ENCODE measurements at regions not wholly inside any gene's neighbourhood (a gene's known extent, or its start where the extent isn't known, plus 50 kb on each side); places are given as distances from the start of the nearest gene placed in this dataset.
A peak's percentile ranks its signal among the peaks of the same experiment; 100 is the strongest.
"Not testable (repeated sequence)": the region's sequence is repeated elsewhere in the genome, so short reads cannot be mapped to it uniquely, and the experiment has no call there.

DNA sequence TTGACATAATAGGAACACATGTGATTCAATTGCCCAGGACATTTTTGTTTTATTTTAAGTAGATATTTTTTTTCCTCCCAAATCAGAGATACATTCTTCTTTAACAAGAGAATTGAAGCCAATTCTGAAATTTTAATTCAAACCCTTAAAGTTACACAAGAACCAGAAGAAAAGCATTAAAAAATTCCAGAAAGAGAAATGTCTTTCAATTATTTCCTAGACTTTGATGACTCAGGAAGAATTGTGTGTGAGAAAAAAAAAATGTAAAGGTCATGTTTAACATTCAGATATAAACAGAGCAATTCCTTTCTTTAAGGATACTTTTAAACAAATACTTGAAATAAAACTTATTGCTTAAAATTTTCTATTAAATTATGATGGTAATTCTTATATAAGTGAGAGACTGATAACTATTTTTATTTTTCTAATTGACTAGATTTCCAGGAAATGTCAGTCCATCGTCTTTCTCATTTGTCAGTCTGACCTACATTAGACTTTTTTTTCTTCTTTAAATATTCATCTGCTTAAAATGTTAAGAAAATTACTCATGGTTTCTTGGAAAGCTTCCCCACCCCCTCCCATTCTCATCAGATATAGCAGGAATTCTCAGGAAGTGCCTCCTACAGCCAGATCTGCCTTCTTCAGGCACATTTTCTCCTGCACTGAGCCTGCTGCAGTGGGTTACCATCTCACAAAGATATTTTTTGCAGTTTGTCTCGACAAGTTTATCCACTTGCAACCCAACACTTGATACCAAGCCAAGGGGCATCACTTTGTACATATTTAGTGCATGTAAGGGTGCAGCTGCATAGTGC is 261.8 kb upstream of the CBLB start:
- Mint-ChIP-seq H3K4me3 (no peak overlapping the region), H3K36me3 (no peaks in the 10 kb centered on the region), H3K27me3 (peaks cover 4% of the 10 kb centered on the region), H3K4me1 (peaks cover 0 to 11% (median 7%) of the 10 kb centered on the region in 4 donors), H3K27ac (peak overlapping the region in 1 of 3 donors; percentile 68), H3K9me3 (peaks cover 0 to 1% (median 0%) of the 10 kb centered on the region in 7 donors)
- DNase-seq (peak in 1 of 3 donors; percentile 12), ATAC-seq (ENCODE audit: low read depth in 2 of 2) (no peak)
- H3K4me3 ChIP-seq (ENCODE audit: low read depth, low read length), result no peak overlapping the region
- H3K4me1 ChIP-seq (ENCODE audit: control insufficient read depth, insufficient read depth, low read length, poor library complexity, severe bottlenecking), result no peaks in the 10 kb centered on the region
- H3K27ac ChIP-seq (ENCODE audit: insufficient read depth, low read length, poor library complexity, severe bottlenecking), result no peak overlapping the region
- no peaks in the 10 kb centered on the region for H3K9me3 ChIP-seq (ENCODE audit: control insufficient read depth in 2 of 2, low read length in 2 of 2)
- H3K36me3 ChIP-seq (ENCODE audit: control insufficient read depth, insufficient read depth, low read length), result no peaks in the 10 kb centered on the region
- no peaks in the 10 kb centered on the region for H3K27me3 ChIP-seq (ENCODE audit: control insufficient read depth, insufficient read depth, low read length)

GRCh38 chr3:106135451-106136160 is 266.8 kb upstream of the CBLB start:
- no peak overlapping the region for H3K4me3 ChIP-seq (ENCODE audit: low read depth, low read length)
- peaks cover 0 to 6% (median 4%) of the 10 kb centered on the region in 4 donors for H3K4me1 Mint-ChIP-seq
- no peaks in the 10 kb centered on the region for H3K36me3 Mint-ChIP-seq
- H3K27me3 ChIP-seq (ENCODE audit: control insufficient read depth, insufficient read depth, low read length), result no peaks in the 10 kb centered on the region
- H3K27me3 Mint-ChIP-seq, result no peaks in the 10 kb centered on the region
- DNase-seq (no peak), ATAC-seq (ENCODE audit: low read depth in 2 of 2) (no peak)
- no peaks in the 10 kb centered on the region for H3K4me1 ChIP-seq (ENCODE audit: control insufficient read depth, insufficient read depth, low read length, poor library complexity, severe bottlenecking)
- H3K27ac ChIP-seq (ENCODE audit: insufficient read depth, low read length, poor library complexity, severe bottlenecking), result no peak overlapping the region
- no peaks in the 10 kb centered on the region for H3K36me3 ChIP-seq (ENCODE audit: control insufficient read depth, insufficient read depth, low read length)
- peaks cover 0 to 3% (median 0%) of the 10 kb centered on the region in 7 donors for H3K9me3 Mint-ChIP-seq
- no peak overlapping the region for H3K4me3 Mint-ChIP-seq
- no peaks in the 10 kb centered on the region for H3K9me3 ChIP-seq (ENCODE audit: control insufficient read depth in 2 of 2, low read length in 2 of 2)
- H3K27ac Mint-ChIP-seq, result no peak overlapping the region

- peaks cover 0 to 5% (median 4%) of the 10 kb centered on the region in 4 donors for H3K4me1 Mint-ChIP-seq
- Histone ChIP-seq H3K9me3 (ENCODE audit: control insufficient read depth in 2 of 2, low read length in 2 of 2) (no peaks in the 10 kb centered on the region), H3K27me3 (ENCODE audit: control insufficient read depth, insufficient read depth, low read length) (no peaks in the 10 kb centered on the region), H3K4me3 (ENCODE audit: low read depth, low read length) (no peak overlapping the region), H3K4me1 (ENCODE audit: control insufficient read depth, insufficient read depth, low read length, poor library complexity, severe bottlenecking) (no peaks in the 10 kb centered on the region), H3K27ac (ENCODE audit: insufficient read depth, low read length, poor library complexity, severe bottlenecking) (no peak overlapping the region), H3K36me3 (ENCODE audit: control insufficient read depth, insufficient read depth, low read length) (no peaks in the 10 kb centered on the region)
- ATAC-seq (ENCODE audit: low read depth in 2 of 2) (no peak), DNase-seq (no peak)
- no peaks in the 10 kb centered on the region for H3K36me3 Mint-ChIP-seq
- H3K27ac Mint-ChIP-seq, result peak overlapping the region in 1 of 3 donors; percentile 55
- H3K4me3 Mint-ChIP-seq, result no peak overlapping the region
- H3K9me3 Mint-ChIP-seq, result peaks cover 0 to 3% (median 0%) of the 10 kb centered on the region in 7 donors
- H3K27me3 Mint-ChIP-seq, result no peaks in the 10 kb centered on the region
Measured at GRCh38 chr3:106139826-106140225, 271.0 kb upstream of the CBLB start.

- H3K27ac ChIP-seq (ENCODE audit: insufficient read depth, low read length, poor library complexity, severe bottlenecking), result no peak overlapping the region
- H3K4me1 ChIP-seq (ENCODE audit: control insufficient read depth, insufficient read depth, low read length, poor library complexity, severe bottlenecking), result no peaks in the 10 kb centered on the region
- no peaks in the 10 kb centered on the region for H3K27me3 Mint-ChIP-seq
- ATAC-seq (ENCODE audit: low read depth in 2 of 2) (no peak), DNase-seq (no peak)
- no peaks in the 10 kb centered on the region for H3K36me3 Mint-ChIP-seq
- no peaks in the 10 kb centered on the region for H3K27me3 ChIP-seq (ENCODE audit: control insufficient read depth, insufficient read depth, low read length)
- no peaks in the 10 kb centered on the region for H3K36me3 ChIP-seq (ENCODE audit: control insufficient read depth, insufficient read depth, low read length)
- H3K4me3 Mint-ChIP-seq, result no peak overlapping the region
- no peaks in the 10 kb centered on the region for H3K9me3 ChIP-seq (ENCODE audit: control insufficient read depth in 2 of 2, low read length in 2 of 2)
- H3K9me3 Mint-ChIP-seq, result peaks cover 0 to 3% (median 0%) of the 10 kb centered on the region in 7 donors
- peaks cover 0 to 5% (median 4%) of the 10 kb centered on the region in 4 donors for H3K4me1 Mint-ChIP-seq
- H3K27ac Mint-ChIP-seq, result no peak overlapping the region
- no peak overlapping the region for H3K4me3 ChIP-seq (ENCODE audit: low read depth, low read length)
Measured at GRCh38 chr3:106140431-106140830, 271.6 kb upstream of the CBLB start.

DNA sequence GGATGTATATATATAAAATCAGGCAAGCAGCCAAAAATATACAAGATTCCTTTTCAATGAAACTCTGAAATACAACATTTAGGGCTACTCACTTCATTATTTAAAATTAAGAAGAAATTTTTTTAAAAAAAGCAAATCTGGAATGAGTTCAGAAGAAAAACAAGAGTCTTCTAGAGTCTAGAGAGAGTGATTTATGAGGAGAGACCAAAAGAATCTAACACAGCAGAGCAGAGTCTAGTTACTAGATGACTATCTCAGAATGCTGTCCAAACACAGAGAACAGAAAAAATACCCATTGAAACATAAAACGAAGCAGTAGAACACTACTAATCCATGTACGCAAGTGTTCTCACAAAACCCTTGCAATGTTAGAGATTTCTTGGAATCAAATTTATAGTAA is 275.2 kb upstream of the CBLB start:
- no peak overlapping the region for H3K4me3 ChIP-seq (ENCODE audit: low read depth, low read length)
- H3K27ac Mint-ChIP-seq, result no peak overlapping the region
- no peak for ATAC-seq (ENCODE audit: low read depth in 2 of 2)

DNA sequence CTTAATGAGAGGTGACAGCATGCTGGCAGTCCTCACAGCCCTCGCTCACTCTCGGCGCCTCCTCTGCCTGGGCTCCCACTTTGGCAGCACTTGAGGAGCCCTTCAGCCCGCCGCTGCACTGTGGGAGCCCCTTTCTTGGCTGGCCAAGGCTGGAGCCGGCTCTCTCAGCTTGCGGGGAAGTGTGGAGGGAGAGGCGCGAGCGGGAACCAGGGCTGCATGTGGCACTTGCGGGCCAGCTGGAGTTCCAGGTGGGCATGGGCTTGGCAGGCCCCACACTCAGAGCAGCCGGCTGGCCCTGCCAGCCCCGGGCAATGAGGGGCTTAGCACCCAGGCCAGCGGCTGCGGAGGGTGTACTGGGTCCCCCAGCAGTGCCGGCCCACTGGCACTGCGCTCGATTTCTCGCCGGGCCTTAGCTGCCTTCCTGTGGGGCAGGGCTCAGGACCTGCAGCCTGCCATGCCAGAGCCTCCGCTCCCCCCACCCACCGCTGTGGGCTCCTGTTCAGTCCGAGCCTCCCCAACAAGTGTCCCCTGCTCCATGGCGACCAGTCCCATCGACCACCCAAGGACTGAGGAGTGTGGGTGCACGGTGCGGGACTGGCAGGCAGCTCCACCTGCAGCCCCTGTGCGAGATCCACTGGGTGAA is 279.7 kb upstream of the CBLB start:
- H3K4me1 ChIP-seq (ENCODE audit: control insufficient read depth, insufficient read depth, low read length, poor library complexity, severe bottlenecking); DNase-seq; H3K27ac ChIP-seq (ENCODE audit: insufficient read depth, low read length, poor library complexity, severe bottlenecking); H3K36me3 Mint-ChIP-seq; H3K36me3 ChIP-seq (ENCODE audit: control insufficient read depth, insufficient read depth, low read length); H3K4me1 Mint-ChIP-seq; H3K9me3 ChIP-seq (ENCODE audit: control insufficient read depth in 2 of 2, low read length in 2 of 2); H3K27ac Mint-ChIP-seq; H3K27me3 ChIP-seq (ENCODE audit: control insufficient read depth, insufficient read depth, low read length); H3K27me3 Mint-ChIP-seq; H3K4me3 Mint-ChIP-seq; H3K4me3 ChIP-seq (ENCODE audit: low read depth, low read length); ATAC-seq (ENCODE audit: low read depth in 2 of 2): not testable (repeated sequence)
- peaks cover 0 to 14% (median 4%) of the 10 kb centered on the region in 7 donors for H3K9me3 Mint-ChIP-seq

More for the DNA sequence above, 275.2 kb upstream of the CBLB start:
- Mint-ChIP-seq H3K4me1 (peaks cover 0 to 10% (median 5%) of the 10 kb centered on the region in 4 donors), H3K9me3 (peaks cover 0 to 13% (median 0%) of the 10 kb centered on the region in 7 donors), H3K36me3 (peaks cover 4% of the 10 kb centered on the region), H3K27me3 (no peaks in the 10 kb centered on the region), H3K4me3 (no peak overlapping the region)
- Histone ChIP-seq H3K27me3 (ENCODE audit: control insufficient read depth, insufficient read depth, low read length) (no peaks in the 10 kb centered on the region), H3K4me1 (ENCODE audit: control insufficient read depth, insufficient read depth, low read length, poor library complexity, severe bottlenecking) (no peaks in the 10 kb centered on the region), H3K9me3 (ENCODE audit: control insufficient read depth in 2 of 2, low read length in 2 of 2) (no peaks in the 10 kb centered on the region), H3K36me3 (ENCODE audit: control insufficient read depth, insufficient read depth, low read length) (no peaks in the 10 kb centered on the region), H3K27ac (ENCODE audit: insufficient read depth, low read length, poor library complexity, severe bottlenecking) (no peak overlapping the region)
- DNase-seq, result no peak

DNA sequence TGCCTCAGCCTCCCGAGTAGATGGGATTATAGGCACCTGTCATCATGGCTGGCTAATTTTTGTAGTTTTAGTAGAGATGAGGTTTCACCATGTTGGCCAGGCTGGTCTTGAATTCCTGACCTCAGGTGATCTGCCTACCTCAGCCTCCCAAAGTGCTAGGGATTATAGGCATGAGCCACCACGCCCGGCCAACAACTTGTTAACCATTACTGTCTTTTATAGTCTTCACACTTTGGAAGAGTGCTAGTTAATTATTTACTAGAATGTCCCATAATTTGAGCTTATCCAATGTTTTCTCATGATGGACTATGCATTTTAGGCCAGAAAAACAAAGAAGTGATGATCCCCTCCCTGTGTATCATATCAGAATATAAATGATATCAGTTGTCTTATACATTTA is 288.6 kb upstream of the CBLB start:
- no peaks in the 10 kb centered on the region for H3K36me3 ChIP-seq (ENCODE audit: control insufficient read depth, insufficient read depth, low read length)
- H3K4me1 Mint-ChIP-seq, result no peaks in the 10 kb centered on the region

More for the DNA sequence above, 288.6 kb upstream of the CBLB start:
- Histone ChIP-seq H3K27ac (ENCODE audit: insufficient read depth, low read length, poor library complexity, severe bottlenecking) (no peak overlapping the region), H3K9me3 (ENCODE audit: control insufficient read depth in 2 of 2, low read length in 2 of 2) (no peaks in the 10 kb centered on the region), H3K4me3 (ENCODE audit: low read depth, low read length) (no peak overlapping the region), H3K27me3 (ENCODE audit: control insufficient read depth, insufficient read depth, low read length) (no peaks in the 10 kb centered on the region), H3K4me1 (ENCODE audit: control insufficient read depth, insufficient read depth, low read length, poor library complexity, severe bottlenecking) (no peaks in the 10 kb centered on the region)
- DNase-seq (no peak), ATAC-seq (ENCODE audit: low read depth in 2 of 2) (no peak)
- Mint-ChIP-seq H3K4me3 (no peak overlapping the region), H3K27ac (no peak overlapping the region), H3K36me3 (no peaks in the 10 kb centered on the region), H3K9me3 (peaks cover 0 to 1% (median 0%) of the 10 kb centered on the region in 7 donors), H3K27me3 (no peaks in the 10 kb centered on the region)
